Activated CD4-positive, alpha-beta memory T cell treated with anti-CD3 and anti-CD28 coated beads for 36 hours (primary cell): ENCODE measurements at regions not wholly inside any gene's neighbourhood (a gene's known extent, or its start where the extent isn't known, plus 50 kb on each side); places are given as distances from the start of the nearest gene placed in this dataset.

Experiments used
- CTCF ChIA-PET: fragments of 350-600 bp; sonication (Branson Sonifier 250); formaldehyde crosslinking; loops from one replicate; lab custom pipeline; 2021; ENCODE audit warnings: antibody characterized with exemption, inconsistent platforms; lab: Charles Lee
- POLR2A ChIA-PET: fragments of 350-600 bp; sonication (Branson Sonifier 250); formaldehyde crosslinking; loops from one replicate; lab custom pipeline; 2021; ENCODE audit warnings: antibody characterized with exemption; lab: Charles Lee
- DNase-seq: peaks from one replicate; pipeline ENCODE4 v3.0.0-alpha.2; 2020
- H3K27ac Mint-ChIP-seq: one replicate; pipeline ENCODE4 v1.8.0; 2021; ENCODE audit warnings: mixed read lengths
- H3K27me3 Mint-ChIP-seq: one replicate; pipeline ENCODE4 v1.8.0; 2021; ENCODE audit warnings: mixed read lengths
- H3K36me3 Mint-ChIP-seq: one replicate; pipeline ENCODE4 v1.8.0; 2021; ENCODE audit warnings: mixed read lengths
- H3K4me1 Mint-ChIP-seq: one replicate; pipeline ENCODE4 v1.8.0; 2021; ENCODE audit warnings: low read depth, mixed read lengths
- H3K4me3 Mint-ChIP-seq: one replicate; pipeline ENCODE4 v1.8.0; 2021; ENCODE audit warnings: mild to moderate bottlenecking, mixed read lengths
- H3K9me3 Mint-ChIP-seq: one replicate; pipeline ENCODE4 v1.8.0; 2021; ENCODE audit warnings: mixed read lengths
- intact Hi-C: fragments of 100-400 bp; cut with micrococcal nuclease; formaldehyde crosslinking; loops from one replicate; pipeline ENCODE4 v1.15.1; 2023

DNA sequence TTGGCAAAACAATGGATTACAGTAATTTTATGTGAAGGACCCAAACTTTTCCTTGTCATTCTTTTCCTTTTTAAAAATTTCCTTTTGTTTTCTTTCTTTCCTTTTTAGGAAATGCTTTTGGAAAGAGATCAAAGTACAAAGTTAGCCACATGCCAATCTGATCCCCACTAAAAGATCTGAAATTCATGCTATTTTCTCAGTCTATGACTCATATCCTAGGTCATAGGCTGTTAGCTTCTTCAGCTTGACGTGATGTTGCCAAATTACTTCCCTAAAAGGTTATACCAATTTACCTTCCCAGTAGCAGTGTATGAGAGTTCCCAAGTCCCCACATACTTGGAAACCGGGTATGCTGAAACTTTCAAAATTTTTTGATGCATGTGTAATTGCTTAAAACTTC, 355.3 kb downstream of the INSIG2 start:
- Mint-ChIP-seq H3K9me3 (no peaks in the 10 kb centered on the region), H3K4me1 (no peaks in the 10 kb centered on the region), H3K36me3 (no peaks in the 10 kb centered on the region), H3K4me3 (no peak overlapping the region), H3K27me3 (peaks cover 4% of the 10 kb centered on the region), H3K27ac (no peak overlapping the region)
- no peak for DNase-seq
- ChIA-PET POLR2A (no interaction called here), CTCF (no interaction called here)
- intact Hi-C loops = no loop called here

DNA sequence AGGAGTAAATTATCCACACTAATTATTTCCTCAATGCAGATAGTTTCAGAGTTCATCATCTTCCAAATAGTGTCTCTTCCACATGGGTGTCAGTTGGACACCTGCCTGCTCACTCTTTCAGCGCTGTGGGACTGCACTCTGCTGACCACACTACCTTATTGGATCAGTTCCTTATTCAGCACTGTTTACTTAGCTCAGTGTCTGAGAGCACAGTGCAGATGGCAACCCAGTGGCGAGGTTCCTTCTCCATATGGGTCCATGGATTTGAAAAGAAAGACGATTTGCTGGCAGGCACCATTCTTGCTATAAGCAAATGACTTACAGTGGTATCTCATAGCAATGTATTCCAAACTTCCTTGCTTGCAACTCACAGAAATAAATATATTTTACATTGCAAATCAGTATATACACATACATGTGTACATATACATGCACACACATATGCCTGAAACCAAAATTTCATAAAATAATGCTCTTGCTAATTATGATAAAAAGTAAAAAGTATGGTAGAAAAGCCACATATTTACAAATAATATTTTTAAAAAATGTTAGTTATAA, 354.8 kb downstream of the INSIG2 start:
- H3K4me1 Mint-ChIP-seq = no peaks in the 10 kb centered on the region
- H3K27me3 Mint-ChIP-seq = peaks cover 4% of the 10 kb centered on the region
- no peak overlapping the region for H3K4me3 Mint-ChIP-seq
- POLR2A ChIA-PET = no interaction called here
- CTCF ChIA-PET = no interaction called here
- H3K9me3 Mint-ChIP-seq = no peaks in the 10 kb centered on the region
- no peaks in the 10 kb centered on the region for H3K36me3 Mint-ChIP-seq
- no peak overlapping the region for H3K27ac Mint-ChIP-seq
- DNase-seq = no peak
- intact Hi-C loops = no loop called here

DNA sequence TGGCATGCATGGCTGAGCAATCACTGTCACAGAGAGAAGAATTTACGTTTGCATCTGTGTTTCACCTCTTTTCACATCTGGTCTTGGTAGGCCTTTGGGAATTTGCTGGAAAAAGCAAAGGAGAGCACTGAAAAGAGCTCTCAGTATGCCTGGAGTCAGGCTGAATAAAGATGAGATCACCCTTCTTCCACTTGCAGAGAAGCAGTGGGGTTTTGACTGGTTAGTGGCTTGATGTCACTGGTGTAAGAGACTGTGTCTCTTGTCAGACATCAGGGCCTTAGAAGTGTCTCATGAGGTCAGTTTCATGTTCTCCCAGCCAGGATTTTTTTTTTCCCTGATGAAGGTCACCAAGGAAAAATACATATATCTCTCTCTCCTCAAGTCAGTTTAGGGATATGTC, 353.8 kb downstream of the INSIG2 start:
- DNase-seq = no peak
- no peaks in the 10 kb centered on the region for H3K9me3 Mint-ChIP-seq
- no peaks in the 10 kb centered on the region for H3K4me1 Mint-ChIP-seq
- no peak overlapping the region for H3K27ac Mint-ChIP-seq
- peaks cover 4% of the 10 kb centered on the region for H3K27me3 Mint-ChIP-seq
- CTCF ChIA-PET = no interaction called here
- intact Hi-C loops = no loop called here
- POLR2A ChIA-PET = no interaction called here
- H3K4me3 Mint-ChIP-seq = no peak overlapping the region
- H3K36me3 Mint-ChIP-seq = no peaks in the 10 kb centered on the region

DNA sequence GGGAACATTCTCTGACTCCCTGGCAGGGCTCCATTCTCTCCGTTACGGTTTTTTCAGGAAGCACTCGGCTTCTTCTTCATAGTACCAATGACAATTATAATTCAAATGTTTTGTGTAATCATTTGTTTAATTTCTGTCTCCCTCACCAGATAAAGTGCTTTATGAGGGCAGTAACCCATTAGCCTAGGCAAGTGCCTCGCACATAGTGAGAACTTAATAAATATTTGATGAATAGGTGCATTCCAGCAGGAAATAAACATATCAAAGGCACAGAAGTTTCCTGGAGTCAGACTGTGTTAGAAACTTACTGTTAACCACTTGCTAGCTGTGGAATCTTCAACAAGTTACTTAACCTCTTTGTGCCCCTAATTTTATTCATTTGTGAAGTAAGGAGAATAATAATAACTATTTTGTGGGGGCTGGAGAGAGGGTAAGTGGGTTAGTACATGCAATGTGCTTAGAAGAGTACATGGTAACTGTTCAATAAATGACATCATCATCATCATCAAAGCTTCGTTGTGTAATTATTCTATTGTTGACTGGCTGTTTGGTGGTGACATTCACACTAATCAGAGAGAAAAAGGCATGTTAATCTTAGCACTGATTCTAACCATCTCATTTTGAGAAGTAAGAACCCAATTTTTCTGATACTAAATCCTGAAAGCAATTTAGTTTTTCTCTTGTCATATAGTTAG, 352.3 kb downstream of the INSIG2 start:
- peaks cover 4% of the 10 kb centered on the region for H3K27me3 Mint-ChIP-seq
- no peaks in the 10 kb centered on the region for H3K4me1 Mint-ChIP-seq
- intact Hi-C loops = no loop called here
- no peak for DNase-seq
- no peaks in the 10 kb centered on the region for H3K9me3 Mint-ChIP-seq
- H3K27ac Mint-ChIP-seq = no peak overlapping the region
- H3K4me3 Mint-ChIP-seq = no peak overlapping the region
- POLR2A ChIA-PET = no interaction called here
- H3K36me3 Mint-ChIP-seq = no peaks in the 10 kb centered on the region
- CTCF ChIA-PET = no interaction called here

DNA sequence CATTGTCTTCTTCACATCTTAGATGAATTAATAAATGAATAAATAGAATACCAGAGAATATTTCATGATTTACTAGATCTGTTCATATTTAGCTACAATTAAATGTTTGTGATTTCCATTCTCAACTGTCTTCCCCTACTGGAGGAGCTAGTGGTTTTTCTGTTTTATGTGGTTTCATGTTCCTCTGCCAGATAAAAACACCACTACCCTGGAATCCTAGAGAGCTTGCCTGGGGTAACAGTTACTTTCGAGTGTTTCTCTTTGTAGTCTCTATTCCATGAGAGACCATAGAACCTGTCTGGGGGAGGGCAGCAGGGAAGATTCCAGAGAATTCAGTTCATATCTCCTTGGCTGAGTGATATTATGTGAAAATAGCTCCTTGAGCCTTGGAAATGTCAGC, 349.2 kb downstream of the INSIG2 start:
- Mint-ChIP-seq H3K36me3 (no peaks in the 10 kb centered on the region), H3K9me3 (no peaks in the 10 kb centered on the region), H3K4me3 (no peak overlapping the region), H3K27me3 (peaks cover 4% of the 10 kb centered on the region), H3K4me1 (no peaks in the 10 kb centered on the region), H3K27ac (no peak overlapping the region)
- ChIA-PET POLR2A (no interaction called here), CTCF (no interaction called here)
- no peak for DNase-seq
- intact Hi-C loops = no loop called here

DNA sequence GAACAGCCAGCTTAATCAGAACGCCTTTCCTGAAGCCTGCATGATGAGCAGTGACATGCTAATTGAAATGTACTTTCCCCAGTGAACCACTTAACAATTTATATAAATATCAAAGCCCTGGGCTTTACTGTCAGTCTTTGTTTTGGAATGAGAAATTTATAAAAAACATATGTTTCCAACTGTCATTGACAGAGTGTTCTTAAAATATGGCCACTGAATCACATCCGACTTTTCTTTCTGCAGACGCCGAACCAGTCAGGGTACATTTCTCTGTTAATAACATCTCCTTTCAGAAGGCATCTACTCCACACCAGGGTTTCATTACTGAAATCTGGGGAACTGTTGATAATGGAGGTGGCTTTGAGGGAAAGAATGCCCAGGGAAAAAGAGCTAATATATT, 343.7 kb downstream of the INSIG2 start:
- Mint-ChIP-seq H3K4me3 (no peak overlapping the region), H3K9me3 (no peaks in the 10 kb centered on the region), H3K27me3 (peaks cover 2% of the 10 kb centered on the region), H3K27ac (no peak overlapping the region), H3K4me1 (no peaks in the 10 kb centered on the region), H3K36me3 (no peaks in the 10 kb centered on the region)
- ChIA-PET POLR2A (no interaction called here), CTCF (no interaction called here)
- no peak for DNase-seq
- intact Hi-C loops = no loop called here

DNA sequence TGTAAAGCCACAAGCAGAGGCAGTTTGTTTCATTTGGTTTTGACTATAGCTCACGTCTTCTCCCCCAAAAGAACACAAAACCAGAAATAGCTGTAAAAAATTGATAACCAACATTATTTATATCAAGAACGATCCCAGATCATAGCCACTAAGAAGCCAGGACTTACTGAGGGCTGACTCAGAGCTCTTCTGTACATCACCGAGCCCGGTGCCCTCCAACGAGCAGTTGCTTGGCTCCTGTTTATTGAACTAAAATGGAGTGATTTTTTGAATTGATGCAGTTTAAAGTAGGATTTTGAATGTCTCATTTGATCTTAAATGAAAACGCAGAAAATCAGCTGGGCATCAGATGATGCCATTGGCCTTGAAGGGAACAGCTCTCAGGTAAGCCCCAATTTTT, 343.3 kb downstream of the INSIG2 start:
- peaks cover 2% of the 10 kb centered on the region for H3K27me3 Mint-ChIP-seq
- POLR2A ChIA-PET = no interaction called here
- H3K4me3 Mint-ChIP-seq = no peak overlapping the region
- H3K36me3 Mint-ChIP-seq = no peaks in the 10 kb centered on the region
- intact Hi-C loops = no loop called here
- no peak for DNase-seq
- H3K4me1 Mint-ChIP-seq = no peaks in the 10 kb centered on the region
- CTCF ChIA-PET = no interaction called here
- H3K9me3 Mint-ChIP-seq = no peaks in the 10 kb centered on the region
- no peak overlapping the region for H3K27ac Mint-ChIP-seq

DNA sequence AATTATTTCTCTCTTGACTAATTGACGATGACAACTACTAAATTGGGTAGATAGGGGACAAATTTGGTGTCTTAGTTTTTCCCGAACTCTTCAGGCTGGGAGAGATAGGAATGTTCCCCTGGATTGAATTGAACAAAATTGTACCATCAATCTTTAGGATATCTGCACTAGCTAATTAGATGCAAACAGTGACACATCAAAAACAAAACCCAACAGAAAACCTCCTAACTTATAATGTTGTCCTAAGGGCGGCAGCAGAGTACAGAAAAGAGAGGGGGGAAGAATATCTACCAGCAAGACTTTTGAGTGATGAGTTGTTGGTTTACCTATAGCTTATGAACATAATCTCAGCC, 342.9 kb downstream of the INSIG2 start:
- ChIA-PET CTCF (no interaction called here), POLR2A (no interaction called here)
- no peak for DNase-seq
- Mint-ChIP-seq H3K4me3 (no peak overlapping the region), H3K27me3 (peaks cover 4% of the 10 kb centered on the region), H3K4me1 (no peaks in the 10 kb centered on the region), H3K36me3 (no peaks in the 10 kb centered on the region), H3K27ac (no peak overlapping the region), H3K9me3 (no peaks in the 10 kb centered on the region)
- intact Hi-C loops = no loop called here

DNA sequence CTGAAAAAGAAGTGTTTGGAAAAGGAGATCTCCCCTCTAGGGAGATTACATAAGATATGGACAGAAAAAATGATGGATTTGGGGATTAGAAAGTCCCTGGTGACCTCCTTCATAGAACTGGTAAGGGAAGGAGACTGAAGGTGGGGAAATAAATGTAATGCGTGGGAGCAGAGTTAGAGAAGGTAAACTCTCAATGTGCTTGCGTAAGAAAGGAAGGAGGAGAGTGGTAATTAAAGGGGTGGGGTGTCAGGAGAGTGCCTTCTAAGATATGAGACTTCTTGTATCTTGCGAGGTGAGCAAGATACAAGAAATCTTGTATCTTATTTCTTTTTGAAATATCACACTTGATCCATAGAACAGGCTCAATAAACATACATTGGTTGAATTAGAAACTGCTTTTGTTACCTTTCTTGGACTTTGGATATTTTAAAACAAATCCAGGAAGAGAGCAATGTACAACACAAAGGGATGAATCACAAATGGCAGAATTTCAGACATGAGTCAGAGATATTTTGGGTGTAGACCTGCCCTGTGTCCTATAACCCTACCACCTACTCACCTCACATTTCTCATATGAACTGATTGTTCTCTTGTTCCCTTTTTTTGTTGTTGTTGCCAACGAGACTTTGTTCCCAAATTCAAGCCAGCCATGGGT, 342.4 kb downstream of the INSIG2 start:
- Mint-ChIP-seq H3K9me3 (no peaks in the 10 kb centered on the region), H3K27me3 (peaks cover 4% of the 10 kb centered on the region), H3K4me3 (no peak overlapping the region), H3K4me1 (no peaks in the 10 kb centered on the region), H3K36me3 (no peaks in the 10 kb centered on the region), H3K27ac (no peak overlapping the region)
- CTCF ChIA-PET = no interaction called here
- intact Hi-C loops = no loop called here
- DNase-seq = no peak
- POLR2A ChIA-PET = no interaction called here

DNA sequence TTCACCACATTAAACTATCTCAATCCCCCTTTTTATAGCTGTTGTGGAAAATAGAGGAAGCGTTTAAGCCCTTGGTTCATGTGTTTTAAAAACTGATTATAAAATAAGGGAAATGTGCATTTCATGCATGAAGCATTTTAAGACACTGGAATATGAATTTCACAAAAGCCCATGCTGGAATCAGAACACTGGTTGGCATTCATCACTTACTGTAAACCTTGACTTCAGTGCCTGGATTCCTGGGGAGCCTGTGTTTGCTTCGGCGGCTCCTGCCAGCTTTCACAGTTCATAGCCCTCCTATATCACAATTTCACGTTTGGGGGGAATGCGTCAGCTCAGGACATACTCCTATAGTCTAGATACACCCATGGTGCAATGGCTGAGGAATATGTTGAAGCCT, 336.9 kb downstream of the INSIG2 start:
- no peaks in the 10 kb centered on the region for H3K36me3 Mint-ChIP-seq
- POLR2A ChIA-PET = no interaction called here
- no peak for DNase-seq
- no peak overlapping the region for H3K4me3 Mint-ChIP-seq
- peaks cover 7% of the 10 kb centered on the region for H3K27me3 Mint-ChIP-seq
- H3K27ac Mint-ChIP-seq = no peak overlapping the region
- no peaks in the 10 kb centered on the region for H3K4me1 Mint-ChIP-seq
- intact Hi-C loops = no loop called here
- no peaks in the 10 kb centered on the region for H3K9me3 Mint-ChIP-seq
- CTCF ChIA-PET = no interaction called here

DNA sequence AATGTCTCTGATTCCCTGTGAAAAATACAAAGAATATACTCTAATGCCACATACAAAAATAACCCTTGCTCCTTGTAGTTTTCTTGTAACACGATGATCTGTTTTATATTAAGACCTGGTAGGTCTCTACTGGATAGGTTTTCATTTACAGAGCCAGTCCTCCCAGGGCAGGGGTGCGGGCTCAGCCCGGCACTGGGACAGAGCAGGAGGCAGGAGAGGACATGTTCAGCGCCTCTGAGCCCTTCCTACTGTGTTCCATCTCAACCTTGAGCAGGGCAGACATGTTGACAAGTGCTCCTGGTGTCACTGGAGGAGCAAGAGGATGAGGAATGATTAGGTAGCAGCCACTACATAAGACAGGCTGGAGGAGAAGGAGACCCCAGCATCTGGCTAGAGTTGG, 335.5 kb downstream of the INSIG2 start:
- no peak for DNase-seq
- Mint-ChIP-seq H3K4me3 (no peak overlapping the region), H3K9me3 (no peaks in the 10 kb centered on the region), H3K27me3 (peaks cover 8% of the 10 kb centered on the region), H3K4me1 (no peaks in the 10 kb centered on the region), H3K36me3 (no peaks in the 10 kb centered on the region), H3K27ac (no peak overlapping the region)
- POLR2A ChIA-PET = no interaction called here
- CTCF ChIA-PET = no interaction called here
- intact Hi-C loops = no loop called here

DNA sequence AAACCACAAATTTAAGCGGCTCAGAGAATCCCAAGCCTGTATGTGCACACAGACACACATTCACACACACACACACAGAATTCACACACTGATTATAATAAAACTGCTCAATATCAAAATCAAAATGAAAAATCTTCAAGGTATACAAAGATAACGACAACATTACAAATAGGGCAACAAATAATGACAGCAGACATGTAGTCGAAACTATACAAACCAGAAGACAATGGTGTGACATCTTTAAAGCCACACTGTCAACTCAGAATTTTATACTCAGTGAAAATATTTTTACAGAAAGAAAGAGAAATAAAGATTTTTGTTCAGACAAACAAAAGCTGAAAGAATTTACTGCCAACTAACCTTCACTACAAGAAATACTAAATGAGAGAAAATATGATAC, 333.4 kb downstream of the INSIG2 start:
- Mint-ChIP-seq H3K27ac (no peak overlapping the region), H3K4me3 (no peak overlapping the region), H3K9me3 (no peaks in the 10 kb centered on the region), H3K36me3 (no peaks in the 10 kb centered on the region), H3K4me1 (no peaks in the 10 kb centered on the region), H3K27me3 (peaks cover 8% of the 10 kb centered on the region)
- ChIA-PET CTCF (no interaction called here), POLR2A (no interaction called here)
- intact Hi-C loops = no loop called here
- no peak for DNase-seq
